IMR-90 (cell line): ENCODE measurements at regions not wholly inside any gene's neighbourhood (a gene's known extent, or its start where the extent isn't known, plus 50 kb on each side); places are given as distances from the start of the nearest gene placed in this dataset.

ENCODE experiments used
- ATAC-seq: fragments of 200-7000 bp; cut with Tn5 transposase; 2 replicates; pipeline ENCODE4 v1.9.1; 2020; ENCODE audit warnings: low read depth, mild to moderate bottlenecking, moderate library complexity
- BruUV-seq: library from RNA; stranded (reverse); fragments of 400-500 nt; replicated peaks from 2 replicates; lab custom pipeline; 2021; lab: Mats Ljungman, UMichigan
- CTCF ChIA-PET: fragments of 300-600 bp; formaldehyde crosslinking; extraction: SDS; loops from one replicate; lab custom pipeline; 2021; ENCODE audit warnings: antibody characterized with exemption; lab: Yijun Ruan, JAX
- POLR2A ChIA-PET: fragments of 300-600 bp; sonication (Branson Sonifier 250); formaldehyde crosslinking; loops from one replicate; lab custom pipeline; 2022; ENCODE audit warnings: antibody characterized with exemption; ENCODE audit not compliant: unreplicated experiment; lab: Charles Lee
- DNase-seq: peaks from one replicate; pipeline ENCODE4 v3.0.0; 2013
- H2AFZ ChIP-seq: replicated peaks from 2 replicates; pipeline ENCODE3; 2013; ENCODE audit warnings: low read length, mild to moderate bottlenecking; ENCODE audit not compliant: poor library complexity
- H2AK5ac ChIP-seq: 2 replicates; pipeline ENCODE4 v1.6.1; 2013; ENCODE audit warnings: low read depth, low read length, inconsistent platforms
- H2AK9ac ChIP-seq: replicated peaks from 2 replicates; pipeline ENCODE3; 2013; ENCODE audit warnings: mild to moderate bottlenecking, low read depth, low read length, moderate library complexity; ENCODE audit not compliant: poor library complexity
- H2BK120ac ChIP-seq: 2 replicates; pipeline ENCODE4 v1.6.1; 2013; ENCODE audit warnings: low read depth, low read length, inconsistent platforms
- H2BK15ac ChIP-seq: 3 replicates; pipeline ENCODE4 v1.6.1; 2013; ENCODE audit warnings: low read depth, low read length, inconsistent platforms
- H2BK20ac ChIP-seq: 2 replicates; pipeline ENCODE4 v1.6.1; 2013; ENCODE audit warnings: low read depth, mild to moderate bottlenecking, inconsistent platforms, low read length, moderate library complexity
- H2BK5ac ChIP-seq: 2 replicates; pipeline ENCODE4 v1.6.1; 2013; ENCODE audit warnings: mild to moderate bottlenecking, low read depth, low read length, inconsistent platforms; ENCODE audit not compliant: poor library complexity, severe bottlenecking
- H3K14ac ChIP-seq: replicated peaks from 2 replicates; pipeline ENCODE4 v1.6.1; 2013; ENCODE audit warnings: low read depth, low read length, inconsistent platforms
- H3K18ac ChIP-seq: 2 replicates; pipeline ENCODE4 v1.6.1; 2013; ENCODE audit warnings: low read depth, low read length, control low read depth
- H3K23ac ChIP-seq: 2 replicates; pipeline ENCODE4 v1.6.1; 2013; ENCODE audit warnings: low read depth, low read length, inconsistent platforms
- H3K27ac ChIP-seq: 2 replicates; pipeline ENCODE4 v1.5.1; 2013; ENCODE audit warnings: mild to moderate bottlenecking, control low read depth, low read length; ENCODE audit not compliant: insufficient read depth
- H3K27me3 ChIP-seq: 2 replicates; pipeline ENCODE4 v1.6.1; 2013; ENCODE audit warnings: low read length; ENCODE audit not compliant: control insufficient read depth, insufficient read depth
- H3K36me3 ChIP-seq: 2 replicates; pipeline ENCODE4 v1.6.1; 2013; ENCODE audit warnings: low read length, mixed read lengths; ENCODE audit not compliant: control insufficient read depth, insufficient read depth
- H3K4ac ChIP-seq: 2 replicates; pipeline ENCODE4 v1.6.1; 2013; ENCODE audit warnings: low read depth, low read length, inconsistent platforms
- H3K4me1 ChIP-seq: 2 replicates; pipeline ENCODE4 v1.6.1; 2013; ENCODE audit warnings: low read length, mixed read lengths; ENCODE audit not compliant: control insufficient read depth, insufficient read depth
- H3K4me2 ChIP-seq: 2 replicates; pipeline ENCODE4 v1.6.1; 2013; ENCODE audit warnings: low read depth, mild to moderate bottlenecking, control low read depth, low read length, moderate library complexity
- H3K4me3 ChIP-seq: 2 replicates; pipeline ENCODE4 v1.5.1; 2013; ENCODE audit warnings: low read depth, mild to moderate bottlenecking, control low read depth, low read length, moderate library complexity; ENCODE audit not compliant: insufficient read depth
- H3K56ac ChIP-seq: 2 replicates; pipeline ENCODE4 v1.6.1; 2013; ENCODE audit warnings: low read length, inconsistent platforms; ENCODE audit not compliant: insufficient read depth; ENCODE audit errors: extremely low read depth
- H3K79me1 ChIP-seq, 2 experiments: 2 replicates each; pipeline ENCODE4 v1.6.1; 2013; ENCODE audit warnings: low read length in 2 of 2, inconsistent platforms in 1 of 2, low read depth in 1 of 2
- H3K9ac ChIP-seq: 2 replicates; pipeline ENCODE4 v1.6.1; 2013; ENCODE audit warnings: low read depth, low read length, control low read depth
- H3K9me1 ChIP-seq: 2 replicates; pipeline ENCODE4 v1.6.1; 2013; ENCODE audit warnings: low read length, inconsistent platforms; ENCODE audit not compliant: insufficient read depth
- H3K9me3 ChIP-seq: 2 replicates; pipeline ENCODE4 v1.6.1; 2013; ENCODE audit warnings: low read length; ENCODE audit not compliant: control insufficient read depth, insufficient read depth
- H4K20me1 ChIP-seq: 2 replicates; pipeline ENCODE4 v1.6.1; 2013; ENCODE audit warnings: low read length, inconsistent platforms; ENCODE audit not compliant: insufficient read depth
- H4K5ac ChIP-seq: 2 replicates; pipeline ENCODE4 v1.6.1; 2013; ENCODE audit warnings: mild to moderate bottlenecking, low read depth, low read length, control low read depth
- H4K8ac ChIP-seq, 2 experiments: 2 replicates each; pipeline ENCODE4 v1.6.1; 2013; ENCODE audit warnings: low read depth in 2 of 2, low read length in 2 of 2, control low read depth in 1 of 2, inconsistent platforms in 1 of 2
- H4K91ac ChIP-seq: 2 replicates; pipeline ENCODE4 v1.6.1; 2013; ENCODE audit warnings: low read depth, low read length, inconsistent platforms; ENCODE audit not compliant: insufficient read depth
- BHLHE40 ChIP-seq: fragments of 150-350 bp; IDR thresholded peaks from 2 replicates; pipeline ENCODE4 v1.6.1; 2016; ENCODE audit warnings: mild to moderate bottlenecking, low read depth, low read length
- CEBPB ChIP-seq: IDR thresholded peaks from 2 replicates; pipeline ENCODE4 v1.6.1; 2012; ENCODE audit warnings: low read depth, low read length, improper control_type of control experiment
- CHD1 ChIP-seq: IDR thresholded peaks from 2 replicates; pipeline ENCODE4 v1.6.1; 2012; ENCODE audit warnings: low read depth, low read length, improper control_type of control experiment
- FOS ChIP-seq: fragments of 150-350 bp; IDR thresholded peaks from 2 replicates; pipeline ENCODE4 v1.6.1; 2016; ENCODE audit warnings: low read depth, low read length
- MAFK ChIP-seq: IDR thresholded peaks from 2 replicates; pipeline ENCODE4 v1.6.1; 2012; ENCODE audit warnings: low read depth, low read length, improper control_type of control experiment
- MAZ ChIP-seq: IDR thresholded peaks from 2 replicates; pipeline ENCODE4 v1.6.1; 2012; ENCODE audit warnings: low read depth, mild to moderate bottlenecking, low read length, improper control_type of control experiment, moderate library complexity, borderline replicate concordance
- MXI1 ChIP-seq: IDR thresholded peaks from 2 replicates; pipeline ENCODE4 v1.6.1; 2012; ENCODE audit warnings: low read depth, mild to moderate bottlenecking, low read length, moderate library complexity, borderline replicate concordance
- NFE2L2 ChIP-seq: fragments of 150-350 bp; IDR thresholded peaks from 2 replicates; pipeline ENCODE4 v1.6.1; 2016; ENCODE audit warnings: low read depth, mild to moderate bottlenecking, low read length
- POLR2A ChIP-seq: IDR thresholded peaks from 2 replicates; pipeline ENCODE4 v1.6.1; 2012; ENCODE audit warnings: mild to moderate bottlenecking, low read depth, low read length
- RAD21 ChIP-seq: IDR thresholded peaks from 2 replicates; pipeline ENCODE4 v1.6.1; 2012; ENCODE audit warnings: low read length, improper control_type of control experiment
- RCOR1 ChIP-seq: IDR thresholded peaks from 2 replicates; pipeline ENCODE4 v1.6.1; 2012; ENCODE audit warnings: mild to moderate bottlenecking, low read length, improper control_type of control experiment; ENCODE audit not compliant: insufficient replicate concordance
- RFX5 ChIP-seq: IDR thresholded peaks from 2 replicates; pipeline ENCODE4 v1.8.0; 2012; ENCODE audit warnings: low read depth, mild to moderate bottlenecking, low read length, moderate library complexity
- SMC3 ChIP-seq: fragments of 150-350 bp; IDR thresholded peaks from 2 replicates; pipeline ENCODE4 v1.6.1; 2016; ENCODE audit warnings: low read depth, mild to moderate bottlenecking, antibody characterized with exemption, low read length, moderate library complexity
- WGBS, 2 experiments: methylation state at CpG; one replicate each; pipeline versions ENCODE4 v1.1.5 to v1.1.7; 2013; ENCODE audit warnings: missing lambda C conversion rate in 2 of 2; ENCODE audit not compliant: insufficient read length in 1 of 2; ENCODE audit errors: extremely low coverage in 2 of 2; 5-methylcytosine and 5-hydroxymethylcytosine counted together
- dilution Hi-C: fragments of 300-500 bp; cut with HindIII; formaldehyde crosslinking; loops from one replicate; pipeline ENCODE4 v1.14.3; 2018; ENCODE audit warnings: low sequenced_read_pairs; ENCODE audit not compliant: unreplicated experiment
- in situ Hi-C: fragments of 300-500 bp; cut with MboI; formaldehyde crosslinking; loops from 3 replicates; pipeline ENCODE4 v1.14.3; 2019; ENCODE audit warnings: low sequenced_read_pairs, inconsistent platforms, mixed read lengths
- intact Hi-C: fragments of 100-400 bp; cut with micrococcal nuclease; formaldehyde crosslinking; loops from 2 replicates; pipeline ENCODE4 v1.10.0; 2022
- TF ChIP-seq, protein P1 (sequence below): conservative IDR thresholded peaks from 2 replicates; pipeline ENCODE4 v1.5.1; 2012; ENCODE audit warnings: mild to moderate bottlenecking, low read depth, low read length, improper control_type of control experiment
- TF ChIP-seq, protein P2 (sequence below): fragments of 150-350 bp; IDR thresholded peaks from 2 replicates; pipeline ENCODE4 v1.6.1; 2016; ENCODE audit warnings: low read depth, mild to moderate bottlenecking, low read length, moderate library complexity, borderline replicate concordance
- TF ChIP-seq, protein P3 (sequence below): fragments of 150-350 bp; IDR thresholded peaks from 2 replicates; pipeline ENCODE4 v1.6.1; 2017; ENCODE audit warnings: mild to moderate bottlenecking, antibody characterized with exemption, low read length, low read depth

DNA sequence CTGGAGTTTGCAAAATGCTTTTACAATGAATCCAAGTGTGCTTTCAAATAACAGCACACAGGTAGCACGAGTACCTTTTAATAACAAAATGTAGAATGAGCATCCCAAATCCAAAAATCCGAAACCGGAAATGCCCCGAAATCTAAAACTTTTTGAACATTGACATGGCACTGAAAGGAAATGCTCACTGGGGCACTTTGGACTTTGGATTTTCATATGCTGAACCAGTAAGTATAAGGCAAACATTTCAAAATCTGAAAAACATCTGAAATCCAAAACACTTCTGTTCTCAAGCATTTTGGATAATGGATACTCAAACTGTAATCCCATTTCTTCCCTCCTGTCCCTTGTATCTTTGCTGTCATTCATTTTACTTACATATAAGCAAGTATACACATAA is 50.1 kb downstream of the GCNT4 start:
- Histone ChIP-seq H2AFZ (no peak overlapping the region), H3K9me1 (no peaks in the 10 kb centered on the region), H3K14ac (no peak overlapping the region), H3K36me3 (no peaks in the 10 kb centered on the region), H2BK5ac (no peak overlapping the region), H2BK20ac (no peak overlapping the region), H3K27ac (no peak overlapping the region), H2BK15ac (no peak overlapping the region), H4K8ac (no peak overlapping the region), H3K4me3 (no peak overlapping the region), H2AK9ac (no peak overlapping the region), H2AK5ac (no peak overlapping the region), H3K4ac (no peak overlapping the region), H3K27me3 (no peaks in the 10 kb centered on the region), H3K23ac (no peak overlapping the region), H3K9ac (no peak overlapping the region), H3K4me1 (peaks cover 5% of the 10 kb centered on the region; the same call in 1 of the 2 replicates), H3K9me3 (peaks cover 5% of the 10 kb centered on the region; the same call in 1 of the 2 replicates), H3K4me2 (no peak overlapping the region), H3K18ac (no peak overlapping the region), H4K20me1 (no peaks in the 10 kb centered on the region), H3K56ac (no peak overlapping the region), H2BK120ac (no peak overlapping the region), H3K79me1 (no peaks in the 10 kb centered on the region), H4K5ac (no peak overlapping the region), H4K91ac (no peak overlapping the region)
- POLR2A ChIA-PET = no interaction called here
- intact Hi-C loops = no loop called here
- no peak for TF ChIP-seq SMC3
- TF ChIP-seq, protein P1, sequence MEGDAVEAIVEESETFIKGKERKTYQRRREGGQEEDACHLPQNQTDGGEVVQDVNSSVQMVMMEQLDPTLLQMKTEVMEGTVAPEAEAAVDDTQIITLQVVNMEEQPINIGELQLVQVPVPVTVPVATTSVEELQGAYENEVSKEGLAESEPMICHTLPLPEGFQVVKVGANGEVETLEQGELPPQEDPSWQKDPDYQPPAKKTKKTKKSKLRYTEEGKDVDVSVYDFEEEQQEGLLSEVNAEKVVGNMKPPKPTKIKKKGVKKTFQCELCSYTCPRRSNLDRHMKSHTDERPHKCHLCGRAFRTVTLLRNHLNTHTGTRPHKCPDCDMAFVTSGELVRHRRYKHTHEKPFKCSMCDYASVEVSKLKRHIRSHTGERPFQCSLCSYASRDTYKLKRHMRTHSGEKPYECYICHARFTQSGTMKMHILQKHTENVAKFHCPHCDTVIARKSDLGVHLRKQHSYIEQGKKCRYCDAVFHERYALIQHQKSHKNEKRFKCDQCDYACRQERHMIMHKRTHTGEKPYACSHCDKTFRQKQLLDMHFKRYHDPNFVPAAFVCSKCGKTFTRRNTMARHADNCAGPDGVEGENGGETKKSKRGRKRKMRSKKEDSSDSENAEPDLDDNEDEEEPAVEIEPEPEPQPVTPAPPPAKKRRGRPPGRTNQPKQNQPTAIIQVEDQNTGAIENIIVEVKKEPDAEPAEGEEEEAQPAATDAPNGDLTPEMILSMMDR = no peak
- TF ChIP-seq, protein P2, sequence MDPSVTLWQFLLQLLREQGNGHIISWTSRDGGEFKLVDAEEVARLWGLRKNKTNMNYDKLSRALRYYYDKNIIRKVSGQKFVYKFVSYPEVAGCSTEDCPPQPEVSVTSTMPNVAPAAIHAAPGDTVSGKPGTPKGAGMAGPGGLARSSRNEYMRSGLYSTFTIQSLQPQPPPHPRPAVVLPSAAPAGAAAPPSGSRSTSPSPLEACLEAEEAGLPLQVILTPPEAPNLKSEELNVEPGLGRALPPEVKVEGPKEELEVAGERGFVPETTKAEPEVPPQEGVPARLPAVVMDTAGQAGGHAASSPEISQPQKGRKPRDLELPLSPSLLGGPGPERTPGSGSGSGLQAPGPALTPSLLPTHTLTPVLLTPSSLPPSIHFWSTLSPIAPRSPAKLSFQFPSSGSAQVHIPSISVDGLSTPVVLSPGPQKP = no peak
- TF ChIP-seq FOS = no peak
- TF ChIP-seq RFX5 = no peak
- TF ChIP-seq, protein P3, sequence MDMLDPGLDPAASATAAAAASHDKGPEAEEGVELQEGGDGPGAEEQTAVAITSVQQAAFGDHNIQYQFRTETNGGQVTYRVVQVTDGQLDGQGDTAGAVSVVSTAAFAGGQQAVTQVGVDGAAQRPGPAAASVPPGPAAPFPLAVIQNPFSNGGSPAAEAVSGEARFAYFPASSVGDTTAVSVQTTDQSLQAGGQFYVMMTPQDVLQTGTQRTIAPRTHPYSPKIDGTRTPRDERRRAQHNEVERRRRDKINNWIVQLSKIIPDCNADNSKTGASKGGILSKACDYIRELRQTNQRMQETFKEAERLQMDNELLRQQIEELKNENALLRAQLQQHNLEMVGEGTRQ = no peak
- TF ChIP-seq MXI1 = no peak
- TF ChIP-seq MAZ = no peak
- TF ChIP-seq CHD1 = no peak
- TF ChIP-seq BHLHE40 = no peak
- no peak for TF ChIP-seq NFE2L2
- TF ChIP-seq RCOR1 = no peak
- TF ChIP-seq RAD21 = no peak
- TF ChIP-seq POLR2A = no peak
- no peak for TF ChIP-seq CEBPB
- no peak for TF ChIP-seq MAFK
- DNase-seq = no peak
- in situ Hi-C loops = no loop called here
- dilution Hi-C loops = no loop called here
- CTCF ChIA-PET = no interaction called here
- no TSS peak for BruUV-seq
- ATAC-seq = no peak
- no CpG with 5 or more reads among the region's 4 CpGs for WGBS, 2 experiments
